ENCODE measurements at regions not wholly inside any gene's neighbourhood (a gene's known extent, or its start where the extent isn't known, plus 50 kb on each side); places are given as distances from the start of the nearest gene placed in this dataset.

- DNase-seq (ENCODE audit: low spot score): peak; percentile 69
These were observed 149.1 kb upstream of the KLF4 start for GRCh38 chr9:107638521-107639310.

GRCh38 chr9:107637421-107638420 lies 148.2 kb upstream of the KLF4 start:
- peak; percentile 97 for DNase-seq (ENCODE audit: low spot score)

- DNase-seq (ENCODE audit: low spot score): no peak
These were observed 147.2 kb upstream of the KLF4 start for GRCh38 chr9:107636571-107637381.

GRCh38 chr9:107635803-107636174 lies 146.2 kb upstream of the KLF4 start:
- no peak for DNase-seq (ENCODE audit: low spot score)

GRCh38 chr9:107635101-107635802 lies 145.7 kb upstream of the KLF4 start:
- DNase-seq (ENCODE audit: low spot score): no peak

- DNase-seq (ENCODE audit: low spot score): no peak
These were observed 143.8 kb upstream of the KLF4 start for GRCh38 chr9:107633406-107633805.

GRCh38 chr9:107632661-107633060 lies 143.1 kb upstream of the KLF4 start:
- no peak for DNase-seq (ENCODE audit: low spot score)

- no peak for DNase-seq (ENCODE audit: low spot score)
These were observed 142.6 kb upstream of the KLF4 start for GRCh38 chr9:107632216-107632615.

- DNase-seq (ENCODE audit: low spot score): no peak
These were observed 142.2 kb upstream of the KLF4 start for GRCh38 chr9:107631788-107632187.

GRCh38 chr9:107630156-107630555 lies 140.6 kb upstream of the KLF4 start:
- no peak for DNase-seq (ENCODE audit: low spot score)

GRCh38 chr9:107628444-107628843 lies 138.9 kb upstream of the KLF4 start:
- no peak for DNase-seq (ENCODE audit: low spot score)

- no peak for DNase-seq (ENCODE audit: low spot score)
These were observed 138.2 kb upstream of the KLF4 start for GRCh38 chr9:107627781-107628180.

GRCh38 chr9:107626118-107626517 lies 136.5 kb upstream of the KLF4 start:
- DNase-seq (ENCODE audit: low spot score): no peak

- no peak for DNase-seq (ENCODE audit: low spot score)
These were observed 135.9 kb upstream of the KLF4 start for GRCh38 chr9:107625383-107625984.

GRCh38 chr9:107624234-107624948 lies 134.8 kb upstream of the KLF4 start:
- peak; percentile 39 for DNase-seq (ENCODE audit: low spot score)

- DNase-seq (ENCODE audit: low spot score): no peak
These were observed 131.9 kb upstream of the KLF4 start for GRCh38 chr9:107621436-107621835.

- DNase-seq (ENCODE audit: low spot score): no peak
These were observed 131.2 kb upstream of the KLF4 start for GRCh38 chr9:107620801-107621200.

GRCh38 chr9:107620236-107620635 lies 130.7 kb upstream of the KLF4 start:
- DNase-seq (ENCODE audit: low spot score): no peak

GRCh38 chr9:107615321-107615720 lies 125.8 kb upstream of the KLF4 start:
- DNase-seq (ENCODE audit: low spot score): no peak

GRCh38 chr9:107614765-107615164 lies 125.2 kb upstream of the KLF4 start:
- no peak for DNase-seq (ENCODE audit: low spot score)
